ENCODE measurements at regions not wholly inside any gene's neighbourhood (a gene's known extent, or its start where the extent isn't known, plus 50 kb on each side); places are given as distances from the start of the nearest gene placed in this dataset.

GRCh38 chr4:82031376-82031927 is 342.3 kb downstream of the HNRNPD start:
- no peak for DNase-seq (ENCODE audit: low read depth)

DNA sequence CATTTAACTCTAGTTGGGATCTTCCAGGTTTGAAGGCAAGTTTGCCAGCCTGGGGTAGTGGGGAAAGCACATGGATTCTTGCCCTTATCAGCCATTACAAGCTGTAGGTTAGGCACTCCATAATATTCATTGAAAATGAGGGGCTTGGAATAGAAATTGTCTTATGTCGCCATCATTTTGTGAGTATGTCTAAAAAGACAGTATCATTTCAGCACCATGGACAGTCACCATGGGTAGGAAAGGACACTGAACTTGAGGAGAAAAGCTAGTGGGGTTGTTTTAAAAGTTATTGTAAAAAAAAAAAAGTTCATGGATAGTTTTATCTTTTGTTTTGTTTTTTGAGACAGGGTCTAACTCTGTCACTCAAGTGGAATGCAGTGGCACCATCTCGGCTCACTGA is 356.1 kb downstream of the HNRNPD start:
- DNase-seq (ENCODE audit: low read depth), result no peak

DNA sequence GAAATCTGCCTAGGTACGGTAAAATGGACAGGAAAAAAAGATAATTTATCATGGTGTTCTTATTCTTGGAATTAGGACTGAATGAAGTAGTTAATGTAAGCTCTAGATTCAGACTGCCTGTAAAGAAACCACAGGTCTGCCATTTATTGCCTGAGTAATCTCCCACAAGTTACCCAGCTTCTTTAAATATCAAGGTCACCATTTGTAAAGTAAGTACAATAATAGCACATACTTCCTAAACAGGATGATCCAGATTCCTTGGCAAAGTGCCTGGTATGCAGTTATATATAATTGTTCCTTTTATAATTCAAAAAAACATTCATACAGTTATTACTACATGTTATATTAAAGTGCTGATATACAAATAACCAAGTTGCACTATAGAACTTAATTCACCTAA is 368.6 kb downstream of the HNRNPD start:
- DNase-seq (ENCODE audit: low read depth), result no peak

GRCh38 chr4:81997313-81997712 is 376.5 kb downstream of the HNRNPD start:
- DNase-seq (ENCODE audit: low read depth), result no peak

- DNase-seq (ENCODE audit: low read depth), result no peak
Measured at GRCh38 chr4:81990898-81991297, 382.9 kb downstream of the HNRNPD start.

DNA sequence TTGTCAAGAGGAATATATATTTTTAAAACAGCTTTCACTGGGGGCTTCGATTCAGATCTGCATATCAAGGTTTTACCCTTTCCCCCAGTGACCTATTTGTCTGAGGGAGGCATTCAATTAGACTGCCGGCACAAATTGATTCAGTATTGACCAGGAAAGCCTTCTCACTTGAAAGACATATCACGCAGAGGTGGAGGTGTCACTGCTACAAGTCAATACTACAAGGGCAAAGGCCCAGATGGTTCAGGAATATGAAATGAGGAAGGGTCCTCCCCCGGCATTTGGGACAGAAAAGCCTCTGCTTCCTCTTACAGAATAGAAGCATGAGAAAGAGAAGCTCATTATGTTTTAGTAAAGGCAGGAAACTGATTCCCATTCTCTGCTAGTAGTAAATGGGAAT is 383.6 kb downstream of the HNRNPD start:
- DNase-seq (ENCODE audit: low read depth), result no peak

- DNase-seq (ENCODE audit: low read depth), result no peak
Measured at GRCh38 chr4:81989202-81989601, 384.6 kb downstream of the HNRNPD start.

DNA sequence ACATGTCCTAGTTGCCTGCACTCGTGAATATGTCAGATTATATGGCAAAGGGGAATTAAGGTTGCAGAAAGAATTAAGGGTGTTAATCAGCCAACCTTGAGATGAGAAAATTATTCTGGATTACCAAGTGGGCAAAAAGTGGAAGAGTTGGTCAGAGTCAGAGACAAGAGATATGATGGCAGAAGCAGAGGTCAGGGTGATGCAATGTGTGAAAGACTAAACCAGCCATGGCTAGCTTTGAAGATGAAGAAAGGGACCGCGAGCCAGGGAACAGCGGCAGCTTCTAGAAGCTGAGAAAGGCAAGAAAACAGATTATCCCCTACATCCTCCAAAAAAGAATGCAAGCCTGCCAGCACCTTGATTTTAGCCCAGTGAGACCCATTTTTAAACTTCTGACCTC is 385.6 kb downstream of the HNRNPD start:
- no peak for DNase-seq (ENCODE audit: low read depth)

- DNase-seq (ENCODE audit: low read depth), result no peak
Measured at GRCh38 chr4:81984746-81985145, 389.0 kb downstream of the HNRNPD start.

DNA sequence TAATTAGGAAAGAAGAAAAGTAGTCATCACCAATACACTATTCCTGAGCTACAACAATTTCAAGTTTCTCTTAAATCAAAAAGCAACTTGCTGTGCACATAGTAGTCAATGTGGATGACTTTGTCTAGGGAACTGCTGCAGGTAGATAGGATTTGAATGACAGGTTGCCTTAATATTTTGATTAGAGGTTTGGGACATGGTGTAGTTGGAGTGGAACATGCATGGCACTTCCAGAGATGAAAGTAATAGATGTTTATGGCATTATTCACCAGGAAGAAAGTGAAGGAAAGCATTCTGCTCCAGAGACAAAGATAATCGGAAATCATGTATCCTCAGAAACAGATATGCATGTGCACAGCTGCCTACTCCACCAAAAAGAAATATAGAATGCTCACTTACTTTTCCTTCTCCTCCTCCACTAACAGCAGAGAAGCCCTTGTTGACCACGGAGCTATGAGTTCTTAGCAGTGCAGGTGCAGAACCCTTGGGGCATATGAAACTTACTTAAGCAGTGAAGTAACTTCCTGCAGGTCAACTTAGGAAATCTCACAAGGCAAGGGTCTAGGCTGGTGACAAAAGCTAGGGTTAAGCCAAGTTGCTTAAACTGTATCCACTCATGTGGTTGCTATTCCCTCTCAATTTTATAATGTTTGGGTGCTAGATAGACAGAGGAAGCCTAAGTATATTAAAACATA is 390.8 kb downstream of the HNRNPD start:
- DNase-seq (ENCODE audit: low read depth), result no peak

DNA sequence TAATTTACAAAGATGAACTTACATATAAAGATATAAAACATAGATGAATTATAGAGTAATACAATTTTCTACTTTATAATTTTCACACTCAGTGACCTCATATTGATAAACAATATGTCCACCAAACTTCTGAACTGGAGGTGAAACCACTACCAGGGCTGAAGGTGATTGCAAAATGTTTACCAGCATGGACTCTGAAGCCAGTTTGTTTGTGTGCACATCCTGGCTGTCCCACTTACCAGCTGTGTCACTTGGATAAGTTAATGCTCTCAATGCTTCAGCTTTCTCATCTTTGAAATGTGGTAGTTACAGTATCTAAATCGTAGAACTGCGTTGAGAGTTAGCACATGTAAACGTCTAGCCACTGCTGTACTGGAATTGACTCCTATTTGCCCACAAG is 392.6 kb downstream of the HNRNPD start:
- DNase-seq (ENCODE audit: low read depth), result no peak

DNA sequence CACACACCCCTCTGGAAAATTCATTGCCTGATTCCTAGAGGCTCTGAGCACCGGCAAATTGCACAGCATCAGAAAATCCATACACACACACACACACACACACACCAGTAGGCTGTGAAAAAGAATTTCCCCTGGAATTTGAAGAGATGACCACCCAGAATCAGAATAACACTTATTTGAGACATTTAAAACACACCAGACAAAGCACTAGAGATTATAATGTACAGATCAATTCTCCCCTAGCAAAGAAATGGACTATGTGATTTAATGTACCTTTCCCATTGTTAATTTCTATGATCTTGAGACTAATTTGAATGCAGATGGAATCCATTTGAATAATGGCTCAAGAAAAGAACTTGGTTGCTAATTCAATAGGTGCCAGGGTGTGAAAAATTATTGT is 399.3 kb downstream of the HNRNPD start:
- DNase-seq (ENCODE audit: low read depth), result no peak

- no peak for DNase-seq (ENCODE audit: low read depth)
Measured at GRCh38 chr4:81971637-81972381, 402.0 kb downstream of the HNRNPD start.

GRCh38 chr4:81971061-81971460 is 402.7 kb downstream of the HNRNPD start:
- DNase-seq (ENCODE audit: low read depth), result no peak

- DNase-seq (ENCODE audit: low read depth), result no peak
Measured at GRCh38 chr4:81970454-81970853, 403.3 kb downstream of the HNRNPD start.

DNA sequence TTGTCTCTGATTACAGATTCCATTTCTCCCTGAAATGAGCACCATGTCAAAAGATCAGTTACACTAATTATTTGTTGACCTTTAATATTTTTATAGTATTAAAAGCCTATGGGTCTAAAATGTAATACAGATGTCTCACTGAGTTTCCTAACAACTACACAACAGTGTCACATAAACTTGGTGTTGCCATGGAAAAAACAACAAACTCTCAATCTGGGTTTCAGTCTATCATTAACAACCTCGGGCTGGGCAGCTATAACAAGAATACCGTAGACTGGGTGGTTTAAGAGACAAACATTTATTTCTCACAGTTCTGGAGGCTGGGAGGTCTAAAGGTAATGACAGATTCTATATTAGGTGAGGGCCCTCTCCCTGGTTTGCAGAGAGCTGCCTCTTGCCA is 407.1 kb downstream of the HNRNPD start:
- DNase-seq (ENCODE audit: low read depth), result no peak

DNA sequence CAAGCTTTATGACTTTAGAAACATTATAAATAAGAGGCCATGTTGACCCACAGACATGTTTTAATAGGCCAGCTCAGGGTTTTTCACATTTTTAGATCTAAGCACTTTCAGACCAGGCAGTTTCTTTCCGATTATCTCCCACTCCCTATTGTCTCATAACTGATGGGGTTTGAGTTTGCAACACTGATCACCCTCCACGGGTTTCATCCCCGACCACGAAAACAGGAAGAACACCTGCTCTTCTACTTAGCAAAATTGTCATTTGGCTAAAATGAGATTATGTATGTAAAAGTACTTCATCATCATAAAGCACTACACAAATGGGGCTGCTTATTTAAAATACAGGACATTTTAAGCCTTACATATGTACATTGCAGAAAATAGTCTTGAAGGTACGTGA is 407.9 kb downstream of the HNRNPD start:
- no peak for DNase-seq (ENCODE audit: low read depth)

GRCh38 chr4:81965454-81965853 is 408.3 kb downstream of the HNRNPD start:
- DNase-seq (ENCODE audit: low read depth), result no peak

DNA sequence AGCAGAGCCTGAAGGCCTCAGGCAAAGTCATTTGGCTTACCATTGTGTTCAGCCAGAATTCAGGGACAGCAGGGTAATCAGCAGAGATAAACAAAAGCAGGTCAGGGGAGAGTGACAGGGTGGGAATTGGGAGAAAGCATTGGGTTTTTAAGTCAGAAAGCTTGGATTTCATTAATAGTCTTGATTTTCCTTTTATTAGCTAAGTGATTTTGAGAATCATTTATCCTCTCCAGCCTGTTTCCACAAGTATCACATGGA is 410.1 kb downstream of the HNRNPD start:
- no peak for DNase-seq (ENCODE audit: low read depth)

- no peak for DNase-seq (ENCODE audit: low read depth)
Measured at GRCh38 chr4:81963015-81963762, 410.6 kb downstream of the HNRNPD start.

DNA sequence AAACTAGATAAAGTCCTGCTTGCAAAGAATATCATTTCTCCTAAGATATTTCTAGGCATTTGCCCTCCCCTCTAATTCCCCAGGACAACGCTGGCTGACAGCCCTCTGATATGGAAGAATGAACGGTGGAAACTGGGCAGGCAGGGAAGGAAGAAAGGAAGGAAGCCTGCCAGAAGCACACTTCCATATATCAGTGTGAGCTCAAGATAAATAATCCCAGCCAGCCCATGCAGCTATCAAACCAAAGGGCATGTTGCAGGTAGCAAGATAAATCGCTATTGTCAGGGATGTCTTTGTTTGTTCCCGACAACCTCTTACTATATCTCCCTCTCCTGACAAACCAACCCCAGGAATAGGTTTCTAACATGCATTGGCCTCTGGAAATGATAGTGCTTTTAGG is 412.8 kb downstream of the HNRNPD start:
- no peak for DNase-seq (ENCODE audit: low read depth)

- no peak for DNase-seq (ENCODE audit: low read depth)
Measured at GRCh38 chr4:81954271-81954670, 419.5 kb downstream of the HNRNPD start.

GRCh38 chr4:81951891-81952455 is 421.8 kb downstream of the HNRNPD start:
- no peak for DNase-seq (ENCODE audit: low read depth)
